A673 (cell line): ENCODE measurements at regions not wholly inside any gene's neighbourhood (a gene's known extent, or its start where the extent isn't known, plus 50 kb on each side); places are given as distances from the start of the nearest gene placed in this dataset.

Experiments
- BruUV-seq: library from RNA; stranded (reverse); fragments of 400-500 nt; replicated peaks from 2 replicates; lab custom pipeline; 2021; lab: Mats Ljungman, UMichigan
- CTCF ChIA-PET: fragments of 300-600 bp; sonication (Branson Sonifier 250); formaldehyde crosslinking; loops from one replicate; lab custom pipeline; 2022; ENCODE audit warnings: antibody characterized with exemption; lab: Charles Lee
- POLR2A ChIA-PET: fragments of 300-600 bp; sonication (Branson Sonifier 250); formaldehyde crosslinking; loops from one replicate; lab custom pipeline; 2022; ENCODE audit warnings: antibody characterized with exemption; ENCODE audit not compliant: low non-redundant PET; lab: Charles Lee
- DNase-seq: peaks from one replicate; pipeline ENCODE4 v3.0.0-alpha.2; 2015; ENCODE audit warnings: low spot score
- H3K27ac ChIP-seq: fragments of 200-600 bp; sonication (generic); 2 replicates; pipeline ENCODE4 v1.5.1; 2016; ENCODE audit warnings: mixed run types, low read depth, mild to moderate bottlenecking, mixed read lengths, antibody characterized with exemption, low read length; ENCODE audit not compliant: poor library complexity, severe bottlenecking
- H3K27me3 ChIP-seq: fragments of 200-600 bp; sonication (generic); replicated peaks from 2 replicates; pipeline ENCODE4 v1.6.1; 2017; ENCODE audit warnings: mixed run types, low read depth, mild to moderate bottlenecking, mixed read lengths, antibody characterized with exemption, low read length; ENCODE audit not compliant: insufficient read depth, poor library complexity
- H3K36me3 ChIP-seq: fragments of 200-600 bp; sonication (generic); 2 replicates; pipeline ENCODE4 v1.6.1; 2016; ENCODE audit warnings: mixed run types, mild to moderate bottlenecking, mixed read lengths, antibody characterized with exemption, low read length; ENCODE audit not compliant: insufficient read depth, poor library complexity, severe bottlenecking
- H3K4me1 ChIP-seq: fragments of 200-600 bp; sonication (generic); 2 replicates; pipeline ENCODE4 v1.6.1; 2017; ENCODE audit warnings: mixed run types, mild to moderate bottlenecking, mixed read lengths, antibody characterized with exemption, low read length; ENCODE audit not compliant: insufficient read depth, poor library complexity, severe bottlenecking
- H3K4me3 ChIP-seq: fragments of 200-600 bp; sonication (generic); 2 replicates; pipeline ENCODE4 v1.5.1; 2016; ENCODE audit warnings: low read depth, mixed run types, mild to moderate bottlenecking, mixed read lengths, low read length; ENCODE audit not compliant: poor library complexity, severe bottlenecking
- H3K9me3 ChIP-seq: fragments of 200-600 bp; sonication (generic); 2 replicates; pipeline ENCODE4 v1.6.1; 2016; ENCODE audit warnings: mixed run types, low read depth, mild to moderate bottlenecking, mixed read lengths, antibody characterized with exemption, low read length; ENCODE audit not compliant: poor library complexity, severe bottlenecking
- EZH2 ChIP-seq: fragments of 200-600 bp; sonication (generic); IDR thresholded peaks from 2 replicates; pipeline ENCODE4 v1.6.1; 2017; ENCODE audit warnings: borderline replicate concordance, low read depth, mild to moderate bottlenecking, mixed read lengths, antibody characterized with exemption, low read length; ENCODE audit not compliant: poor library complexity, severe bottlenecking
- intact Hi-C: fragments of 100-400 bp; cut with micrococcal nuclease; formaldehyde crosslinking; loops from one replicate; pipeline ENCODE4 v1.10.0; 2022; ENCODE audit not compliant: unreplicated experiment
- TF ChIP-seq, protein P1 (sequence below): fragments of 300-800, 200-600 bp; sonication (generic); conservative IDR thresholded peaks from 2 replicates; pipeline ENCODE4 v1.5.1; 2017; ENCODE audit warnings: low read depth, mild to moderate bottlenecking, antibody characterized with exemption, low read length, moderate library complexity, mixed read lengths

GRCh38 chr3:83902787-83903533, 1055.8 kb upstream of the CADM2 start:
- Histone ChIP-seq H3K4me3 (no peak overlapping the region), H3K4me1 (no peaks in the 10 kb centered on the region), H3K27ac (no peak overlapping the region), H3K36me3 (no peaks in the 10 kb centered on the region), H3K9me3 (peaks cover 4% of the 10 kb centered on the region), H3K27me3 (no peaks in the 10 kb centered on the region)
- TF ChIP-seq EZH2 = no peak
- TF ChIP-seq, protein P1, sequence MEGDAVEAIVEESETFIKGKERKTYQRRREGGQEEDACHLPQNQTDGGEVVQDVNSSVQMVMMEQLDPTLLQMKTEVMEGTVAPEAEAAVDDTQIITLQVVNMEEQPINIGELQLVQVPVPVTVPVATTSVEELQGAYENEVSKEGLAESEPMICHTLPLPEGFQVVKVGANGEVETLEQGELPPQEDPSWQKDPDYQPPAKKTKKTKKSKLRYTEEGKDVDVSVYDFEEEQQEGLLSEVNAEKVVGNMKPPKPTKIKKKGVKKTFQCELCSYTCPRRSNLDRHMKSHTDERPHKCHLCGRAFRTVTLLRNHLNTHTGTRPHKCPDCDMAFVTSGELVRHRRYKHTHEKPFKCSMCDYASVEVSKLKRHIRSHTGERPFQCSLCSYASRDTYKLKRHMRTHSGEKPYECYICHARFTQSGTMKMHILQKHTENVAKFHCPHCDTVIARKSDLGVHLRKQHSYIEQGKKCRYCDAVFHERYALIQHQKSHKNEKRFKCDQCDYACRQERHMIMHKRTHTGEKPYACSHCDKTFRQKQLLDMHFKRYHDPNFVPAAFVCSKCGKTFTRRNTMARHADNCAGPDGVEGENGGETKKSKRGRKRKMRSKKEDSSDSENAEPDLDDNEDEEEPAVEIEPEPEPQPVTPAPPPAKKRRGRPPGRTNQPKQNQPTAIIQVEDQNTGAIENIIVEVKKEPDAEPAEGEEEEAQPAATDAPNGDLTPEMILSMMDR = no peak
- DNase-seq = no peak
- intact Hi-C loops = no loop called here
- no TSS peak for BruUV-seq
- POLR2A ChIA-PET = no interaction called here
- CTCF ChIA-PET = no interaction called here

GRCh38 chr3:83913381-83913780, 1045.4 kb upstream of the CADM2 start:
- no TSS peak for BruUV-seq
- intact Hi-C loops = no loop called here
- TF ChIP-seq EZH2 = no peak
- TF ChIP-seq, protein P1 = no peak

DNA sequence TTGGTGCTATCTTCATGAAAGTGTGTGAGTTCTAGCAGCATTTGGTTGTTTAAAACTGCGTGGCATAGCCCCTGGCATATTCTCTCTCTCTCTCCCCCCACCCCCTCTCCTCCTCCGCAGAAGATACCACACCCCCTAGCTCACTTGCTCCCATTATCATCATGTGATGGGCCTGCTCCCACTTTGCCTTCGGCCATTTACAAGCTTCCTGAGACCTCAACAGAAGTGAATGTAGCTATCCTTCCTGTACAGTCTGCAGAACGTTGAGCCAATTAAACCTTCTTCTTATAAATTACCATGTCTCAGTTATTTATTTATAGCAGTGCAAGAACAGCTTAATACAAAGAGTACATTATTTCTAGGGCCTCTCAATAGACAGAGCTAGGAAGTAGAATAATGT, 1032.5 kb upstream of the CADM2 start:
- POLR2A ChIA-PET = no interaction called here
- TF ChIP-seq, protein P1 = no peak
- TF ChIP-seq EZH2 = no peak
- CTCF ChIA-PET = no interaction called here
- intact Hi-C loops = no loop called here
- Histone ChIP-seq H3K27me3 (no peaks in the 10 kb centered on the region), H3K36me3 (no peaks in the 10 kb centered on the region), H3K4me3 (no peak overlapping the region), H3K27ac (no peak overlapping the region), H3K4me1 (no peaks in the 10 kb centered on the region), H3K9me3 (peaks cover 35% of the 10 kb centered on the region)
- BruUV-seq = no TSS peak
- no peak for DNase-seq

More at GRCh38 chr3:83913381-83913780, 1045.4 kb upstream of the CADM2 start:
- no peaks in the 10 kb centered on the region for H3K27me3 ChIP-seq
- H3K4me1 ChIP-seq = no peaks in the 10 kb centered on the region
- no peaks in the 10 kb centered on the region for H3K36me3 ChIP-seq
- no peaks in the 10 kb centered on the region for H3K9me3 ChIP-seq
- no peak overlapping the region for H3K4me3 ChIP-seq
- no peak overlapping the region for H3K27ac ChIP-seq
- no peak for DNase-seq
- CTCF ChIA-PET = no interaction called here
- POLR2A ChIA-PET = no interaction called here
